ENCODE measurements at regions not wholly inside any gene's neighbourhood (a gene's known extent, or its start where the extent isn't known, plus 50 kb on each side); places are given as distances from the start of the nearest gene placed in this dataset.
"Not testable (repeated sequence)": the region's sequence is repeated elsewhere in the genome, so short reads cannot be mapped to it uniquely, and the experiment has no call there.

- Histone ChIP-seq H3K4me2 (ENCODE audit: low read length) (no peak overlapping the region), H3K9ac (ENCODE audit: low read length) (no peak overlapping the region)
Observed at GRCh38 chr18:22705328-22705727, 227.8 kb upstream of the RBBP8 start.

GRCh38 chr18:22706025-22706424 lies 227.1 kb upstream of the RBBP8 start:
- ATAC-seq; H3K9me2 ChIP-seq (ENCODE audit: insufficient read depth); H3K79me2 ChIP-seq (ENCODE audit: insufficient read depth, low read length); H4K20me1 ChIP-seq (ENCODE audit: insufficient read depth); H3K4me2 ChIP-seq (ENCODE audit: low read length); BruUV-seq (replicated peaks); H3K27ac ChIP-seq (ENCODE audit: low read depth, low read length); DNase-seq (ENCODE audit: low read depth, low spot score); H3K9ac ChIP-seq (ENCODE audit: low read length); CTCF ChIA-PET; RAD21 ChIA-PET (ENCODE audit: low non-redundant PET in 1 of 2, low total read pairs in 2 of 2, uncharacterized antibody in 2 of 2, unreplicated experiment in 2 of 2); H3K4me1 ChIP-seq (ENCODE audit: control insufficient read depth in 1 of 2, insufficient read depth in 2 of 2, low read length in 2 of 2); H3K36me3 ChIP-seq (ENCODE audit: control insufficient read depth in 1 of 2, insufficient read depth in 2 of 2, low read length in 2 of 2); POLR2A ChIA-PET; H2AFZ ChIP-seq (ENCODE audit: low read depth, low read length, poor library complexity, severe bottlenecking); H3K9me3 ChIP-seq (ENCODE audit: control insufficient read depth in 1 of 2, insufficient read depth in 1 of 2, low read depth in 1 of 2, low read length in 2 of 2); H3K4me3 ChIP-seq (replicated peaks in 1 of 2; ENCODE audit: low read depth in 1 of 2, low read length in 2 of 2); H3K27me3 ChIP-seq (ENCODE audit: insufficient read depth, low read length): not testable (repeated sequence)
- intact Hi-C loops (cut with micrococcal nuclease): loop anchor here (10.0 kb wide), 1 partner anchor 541 kb away; the partner anchor contains the start of gene GATA6

More at GRCh38 chr18:22705328-22705727, 227.8 kb upstream of the RBBP8 start:
- Histone ChIP-seq H2AFZ (ENCODE audit: low read depth, low read length, poor library complexity, severe bottlenecking) (no peak overlapping the region), H3K9me3 (ENCODE audit: control insufficient read depth in 1 of 2, insufficient read depth in 1 of 2, low read depth in 1 of 2, low read length in 2 of 2) (no peaks in the 10 kb centered on the region), H3K27me3 (ENCODE audit: insufficient read depth, low read length) (no peaks in the 10 kb centered on the region), H4K20me1 (ENCODE audit: insufficient read depth) (no peaks in the 10 kb centered on the region), H3K36me3 (ENCODE audit: control insufficient read depth in 1 of 2, insufficient read depth in 2 of 2, low read length in 2 of 2) (no peaks in the 10 kb centered on the region), H3K4me3 (replicated peaks in 1 of 2; ENCODE audit: low read depth in 1 of 2, low read length in 2 of 2) (no peak overlapping the region), H3K9me2 (ENCODE audit: insufficient read depth) (no peaks in the 10 kb centered on the region), H3K4me1 (ENCODE audit: control insufficient read depth in 1 of 2, insufficient read depth in 2 of 2, low read length in 2 of 2) (peaks cover 0 to 6% of the 10 kb centered on the region in 2 experiments; a peak in 2 of 4 replicates), H3K79me2 (ENCODE audit: insufficient read depth, low read length) (no peaks in the 10 kb centered on the region), H3K27ac (ENCODE audit: low read depth, low read length) (no peak overlapping the region)
- BruUV-seq (replicated peaks): no TSS peak
- DNase-seq (ENCODE audit: low read depth, low spot score) (no peak), ATAC-seq (no peak)
- RAD21 ChIA-PET (ENCODE audit: low non-redundant PET in 1 of 2, low total read pairs in 2 of 2, uncharacterized antibody in 2 of 2, unreplicated experiment in 2 of 2): no interaction called here
- TF ChIP-seq ZNF274 (IDR thresholded peaks at IDR 0.05; ENCODE audit: low read depth, low read length) (no peak), FOSL1 (IDR thresholded peaks at IDR 0.05; ENCODE audit: low read depth) (no peak), RAD21 (IDR thresholded peaks at IDR 0.05; ENCODE audit: low read depth) (no peak), SIN3A (IDR thresholded peaks at IDR 0.05; ENCODE audit: low read depth) (no peak), CTCF (IDR thresholded peaks at IDR 0.05 in 2 of 3, conservative IDR thresholded peaks at IDR 0.05 in 1 of 3; ENCODE audit: borderline replicate concordance in 1 of 3, insufficient read depth in 1 of 3, low read depth in 2 of 3, low read length in 2 of 3) (no peak), EGR1 (IDR thresholded peaks at IDR 0.05; ENCODE audit: low read depth) (no peak), CEBPB (IDR thresholded peaks at IDR 0.05; ENCODE audit: low read depth) (no peak), SP1 (IDR thresholded peaks at IDR 0.05; ENCODE audit: low read depth) (no peak), SRF (IDR thresholded peaks at IDR 0.05; ENCODE audit: low read depth) (no peak), ATF3 (IDR thresholded peaks at IDR 0.05) (no peak), TCF7L2 (IDR thresholded peaks at IDR 0.05; ENCODE audit: borderline replicate concordance, extremely low read depth, insufficient read depth, insufficient read length) (no peak)
- POLR2A ChIA-PET: no interaction called here
- intact Hi-C loops (cut with micrococcal nuclease): loop anchor here (10.0 kb wide), 1 partner anchor 541 kb away; the partner anchor contains the start of gene GATA6
- CTCF ChIA-PET: no interaction called here

All from HCT116 (cell line).